Pancreas (tissue), 10 donors: ENCODE measurements at regions not wholly inside any gene's neighbourhood (a gene's known extent, or its start where the extent isn't known, plus 50 kb on each side); places are given as distances from the start of the nearest gene placed in this dataset.

Experiments
- ATAC-seq, 4 donors: fragments of 200-7000 bp; cut with Tn5 transposase; one replicate each; pipeline versions ENCODE4 v1.8.0 to v1.9.1; 2020; ENCODE audit warnings: mild to moderate bottlenecking in 4 of 4, moderate library complexity in 4 of 4
- DNase-seq, 6 donors: peaks; one replicate each; pipeline ENCODE4 v3.0.0-alpha.2; 2020
- FAIRE-seq: peaks from 2 replicates; lab custom pipeline; 2012; peaks lifted over from hg19 to GRCh38; lab: Jason Lieb, UNC
- H3K27ac ChIP-seq, 4 donors: fragments of 200-600 bp; sonication (generic); 1 replicate in 3 of 4; 2 replicates in 1 of 4; pipeline versions ENCODE4 v1.5.0 to v1.8.0; 2020
- H3K27me3 ChIP-seq, 4 donors: fragments of 200-600 bp; one replicate each; pipeline ENCODE4 v1.8.0; 2021
- H3K36me3 ChIP-seq, 3 donors: fragments of 200-600 bp; sonication (generic) in 1 of 3; one replicate each; pipeline versions ENCODE4 v1.5.0 to v1.8.0; 2020 to 2021
- H3K4me1 ChIP-seq, 3 donors: fragments of 200-600 bp; one replicate each; pipeline ENCODE4 v1.8.0; 2021
- H3K4me3 ChIP-seq, 4 donors: fragments of 200-600 bp; sonication (generic) in 2 of 4; one replicate each; pipeline versions ENCODE4 v1.5.0 to v1.8.0; 2020 to 2021
- H3K9me3 ChIP-seq, 4 donors: fragments of 200-600 bp; one replicate each; pipeline ENCODE4 v1.8.0; 2021
- CTCF ChIP-seq, 4 donors: fragments of 200-600 bp; sonication (generic) in 3 of 4; IDR thresholded peaks; one replicate each; pipeline versions ENCODE4 v1.5.0 to v1.8.0; 2021; ENCODE audit warnings: antibody characterized with exemption in 4 of 4
- WGBS, 2 donors: extraction: QIAGEN DNeasy Blood & Tissue Kit; methylation state at CpG; one replicate each; pipeline ENCODE4 v1.1.7; 2013; 5-methylcytosine and 5-hydroxymethylcytosine counted together
- intact Hi-C, 3 donors: fragments of 100-400 bp; cut with DNase I; formaldehyde crosslinking; loops; one replicate each; pipeline versions ENCODE4 v1.11.1 to v1.14.2; 2022
- donor health status: healthy with polysubstance abuse.
- donor health status: DM: no; HTN: no; CAD: no; lungs with moderate emphysema.
- donor health status: DM: no; HTN: no; CAD: no.
- donor health status: control.
- donor health status: control.
- donor health status: Bipolar disorder and iron deficiency.
- donor health status: DM: yes; HTN: yes; CAD: no.
- donor health status: DM: no; HTN: no; CAD: no.
- donor health status: DM: no; HTN: no; CAD: no.
- donor health status: DM: yes; HTN: yes; CAD: no.

GRCh38 chr2:66960161-66960560 is 437.0 kb upstream of the ETAA1 start:
- peaks cover 4 to 11% (median 6%) of the 10 kb centered on the region in 3 donors for H3K4me1 ChIP-seq
- intact Hi-C loops: no loop called here
- ATAC-seq (no peak), DNase-seq (peak in 1 of 6 donors; percentile 31), FAIRE-seq (no peak)
- H3K9me3 ChIP-seq: no peaks in the 10 kb centered on the region
- no peak overlapping the region for H3K27ac ChIP-seq
- no peak for TF ChIP-seq CTCF (IDR thresholded peaks at IDR 0.05)
- H3K4me3 ChIP-seq: no peak overlapping the region
- no peaks in the 10 kb centered on the region for H3K36me3 ChIP-seq
- 77 to 98% methylated on average over 7 of the region's 7 CpGs for WGBS, 2 donors
- H3K27me3 ChIP-seq: no peaks in the 10 kb centered on the region

- H3K36me3 ChIP-seq: no peaks in the 10 kb centered on the region
- 72 to 79% methylated on average over 3 of the region's 3 CpGs for WGBS, 2 donors
- H3K4me3 ChIP-seq: no peak overlapping the region
- H3K9me3 ChIP-seq: no peaks in the 10 kb centered on the region
- no peak for ATAC-seq
- no peak for TF ChIP-seq CTCF (IDR thresholded peaks at IDR 0.05)
- no peaks in the 10 kb centered on the region for H3K27me3 ChIP-seq
- FAIRE-seq: no peak
- H3K4me1 ChIP-seq: no peaks in the 10 kb centered on the region
- H3K27ac ChIP-seq: no peak overlapping the region
- intact Hi-C loops: no loop called here
- no peak for DNase-seq
These were observed 434.4 kb upstream of the ETAA1 start for GRCh38 chr2:66962716-66963115.

- DNase-seq: no peak
- no peak overlapping the region for H3K4me3 ChIP-seq
- FAIRE-seq: no peak
- no peak overlapping the region for H3K27ac ChIP-seq
- H3K4me1 ChIP-seq: no peaks in the 10 kb centered on the region
- intact Hi-C loops: no loop called here
- no peaks in the 10 kb centered on the region for H3K9me3 ChIP-seq
- H3K27me3 ChIP-seq: no peaks in the 10 kb centered on the region
- ATAC-seq: peak in 2 of 4 donors; percentile 37 to 67
- H3K36me3 ChIP-seq: no peaks in the 10 kb centered on the region
- no peak for TF ChIP-seq CTCF (IDR thresholded peaks at IDR 0.05)
- 84 to 87% methylated on average over 3 of the region's 3 CpGs for WGBS, 2 donors
These were observed 430.5 kb upstream of the ETAA1 start for GRCh38 chr2:66966631-66967030.

GRCh38 chr2:66968946-66969345 is 428.2 kb upstream of the ETAA1 start:
- Histone ChIP-seq H3K4me1 (no peaks in the 10 kb centered on the region), H3K9me3 (no peaks in the 10 kb centered on the region), H3K27me3 (no peaks in the 10 kb centered on the region), H3K36me3 (no peaks in the 10 kb centered on the region), H3K4me3 (no peak overlapping the region), H3K27ac (no peak overlapping the region)
- no peak for TF ChIP-seq CTCF (IDR thresholded peaks at IDR 0.05)
- no peak for FAIRE-seq
- DNase-seq: no peak
- intact Hi-C loops: no loop called here
- 88 to 94% methylated on average over 3 of the region's 3 CpGs for WGBS, 2 donors
- no peak for ATAC-seq

GRCh38 chr2:66981074-66981473 is 416.1 kb upstream of the ETAA1 start:
- Histone ChIP-seq H3K4me3 (no peak overlapping the region), H3K27me3 (no peaks in the 10 kb centered on the region), H3K4me1 (peaks cover 7 to 30% (median 15%) of the 10 kb centered on the region in 3 donors), H3K9me3 (no peaks in the 10 kb centered on the region), H3K36me3 (no peaks in the 10 kb centered on the region), H3K27ac (peak overlapping the region in 2 of 4 donors; percentile 15 to 42)
- 15 to 33% methylated on average over 2 of the region's 2 CpGs for WGBS, 2 donors
- ATAC-seq (peak; percentile 67 to 85 (median 80)), DNase-seq (no peak), FAIRE-seq (peak; percentile 5)
- intact Hi-C loops: no loop called here
- TF ChIP-seq CTCF (IDR thresholded peaks at IDR 0.05): no peak
